ENCODE measurements at regions not wholly inside any gene's neighbourhood (a gene's known extent, or its start where the extent isn't known, plus 50 kb on each side); places are given as distances from the start of the nearest gene placed in this dataset.

DNA sequence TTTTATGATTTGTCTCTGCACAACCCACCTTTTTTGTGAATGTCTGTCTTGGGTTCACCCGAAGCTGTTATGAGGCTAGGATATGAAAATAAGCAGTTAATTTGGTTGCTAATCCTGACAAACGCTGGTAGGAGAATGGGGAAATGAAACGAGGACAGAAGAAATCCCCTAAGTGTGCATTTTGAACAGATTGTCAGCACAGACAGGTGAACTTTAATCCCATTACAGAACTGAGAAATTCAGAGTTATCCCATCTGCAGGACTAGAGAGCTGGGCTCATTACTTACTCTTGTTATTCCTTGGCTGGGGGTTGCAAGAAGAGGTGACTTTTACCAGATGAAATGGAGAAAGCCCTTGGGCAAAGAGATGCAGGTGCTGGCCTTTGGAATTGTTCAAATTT, 123.3 kb upstream of the NYAP2 start:
- intact Hi-C loops (cut with micrococcal nuclease; ENCODE audit: unreplicated experiment) = no loop called here
- POLR2A ChIA-PET = no interaction called here

DNA sequence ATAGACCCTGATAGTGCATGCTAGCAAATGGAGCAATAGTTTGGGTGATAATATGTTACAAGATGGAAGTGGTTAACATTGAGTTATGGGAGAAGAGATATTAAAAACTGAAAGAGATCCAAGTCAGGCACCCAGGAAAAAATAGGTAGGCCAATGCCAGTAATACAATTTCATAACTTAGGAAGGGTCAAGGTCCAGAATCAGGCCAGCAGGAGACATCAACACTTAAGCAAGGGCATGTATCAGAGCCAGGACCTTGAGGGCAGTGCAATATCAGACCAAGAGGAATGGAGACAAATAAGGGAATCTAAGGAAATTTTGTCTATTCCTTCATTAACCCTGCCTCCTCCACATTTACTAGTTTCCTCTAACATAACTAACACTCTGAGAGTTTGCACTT, 124.1 kb upstream of the NYAP2 start:
- in situ Hi-C loops (cut with HindIII; ENCODE audit: low pct_unique_long_range_greater_than_20kb, low sequenced_read_pairs) = no loop called here
- ChIA-PET CTCF (no interaction called here), POLR2A (no interaction called here)
- Histone ChIP-seq H3K27me3 (ENCODE audit: control insufficient read depth, insufficient read depth, low read length) (no peaks in the 10 kb centered on the region), H3K9me3 (ENCODE audit: control insufficient read depth, insufficient read depth, low read depth, low read length) (no peaks in the 10 kb centered on the region; the same call in 1 of the 2 replicates), H3K27ac (ENCODE audit: low read length) (no peak overlapping the region), H3K36me3 (ENCODE audit: control insufficient read depth, insufficient read depth, low read length) (no peaks in the 10 kb centered on the region), H3K4me3 (ENCODE audit: low read depth in 2 of 2, low read length in 2 of 2) (no peak overlapping the region), H3K4me1 (ENCODE audit: control insufficient read depth, insufficient read depth, low read length) (no peaks in the 10 kb centered on the region)
- no peak for ATAC-seq
- intact Hi-C loops (cut with micrococcal nuclease; ENCODE audit: unreplicated experiment) = no loop called here
- TF ChIP-seq POLR2AphosphoS5 (IDR thresholded peaks at IDR 0.05; ENCODE audit: low read depth, low read length) (no peak), TCF7L2 (IDR thresholded peaks at IDR 0.05; ENCODE audit: low read depth, low read length) (no peak), SIN3A (IDR thresholded peaks at IDR 0.05; ENCODE audit: borderline replicate concordance, insufficient read depth, low read depth, low read length) (no peak)
- TF ChIP-seq, protein P1, sequence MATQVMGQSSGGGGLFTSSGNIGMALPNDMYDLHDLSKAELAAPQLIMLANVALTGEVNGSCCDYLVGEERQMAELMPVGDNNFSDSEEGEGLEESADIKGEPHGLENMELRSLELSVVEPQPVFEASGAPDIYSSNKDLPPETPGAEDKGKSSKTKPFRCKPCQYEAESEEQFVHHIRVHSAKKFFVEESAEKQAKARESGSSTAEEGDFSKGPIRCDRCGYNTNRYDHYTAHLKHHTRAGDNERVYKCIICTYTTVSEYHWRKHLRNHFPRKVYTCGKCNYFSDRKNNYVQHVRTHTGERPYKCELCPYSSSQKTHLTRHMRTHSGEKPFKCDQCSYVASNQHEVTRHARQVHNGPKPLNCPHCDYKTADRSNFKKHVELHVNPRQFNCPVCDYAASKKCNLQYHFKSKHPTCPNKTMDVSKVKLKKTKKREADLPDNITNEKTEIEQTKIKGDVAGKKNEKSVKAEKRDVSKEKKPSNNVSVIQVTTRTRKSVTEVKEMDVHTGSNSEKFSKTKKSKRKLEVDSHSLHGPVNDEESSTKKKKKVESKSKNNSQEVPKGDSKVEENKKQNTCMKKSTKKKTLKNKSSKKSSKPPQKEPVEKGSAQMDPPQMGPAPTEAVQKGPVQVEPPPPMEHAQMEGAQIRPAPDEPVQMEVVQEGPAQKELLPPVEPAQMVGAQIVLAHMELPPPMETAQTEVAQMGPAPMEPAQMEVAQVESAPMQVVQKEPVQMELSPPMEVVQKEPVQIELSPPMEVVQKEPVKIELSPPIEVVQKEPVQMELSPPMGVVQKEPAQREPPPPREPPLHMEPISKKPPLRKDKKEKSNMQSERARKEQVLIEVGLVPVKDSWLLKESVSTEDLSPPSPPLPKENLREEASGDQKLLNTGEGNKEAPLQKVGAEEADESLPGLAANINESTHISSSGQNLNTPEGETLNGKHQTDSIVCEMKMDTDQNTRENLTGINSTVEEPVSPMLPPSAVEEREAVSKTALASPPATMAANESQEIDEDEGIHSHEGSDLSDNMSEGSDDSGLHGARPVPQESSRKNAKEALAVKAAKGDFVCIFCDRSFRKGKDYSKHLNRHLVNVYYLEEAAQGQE (IDR thresholded peaks at IDR 0.05; ENCODE audit: insufficient read depth in 1 of 2, low read depth in 2 of 2, low read length in 1 of 2) = no peak
- TF ChIP-seq, protein P2, sequence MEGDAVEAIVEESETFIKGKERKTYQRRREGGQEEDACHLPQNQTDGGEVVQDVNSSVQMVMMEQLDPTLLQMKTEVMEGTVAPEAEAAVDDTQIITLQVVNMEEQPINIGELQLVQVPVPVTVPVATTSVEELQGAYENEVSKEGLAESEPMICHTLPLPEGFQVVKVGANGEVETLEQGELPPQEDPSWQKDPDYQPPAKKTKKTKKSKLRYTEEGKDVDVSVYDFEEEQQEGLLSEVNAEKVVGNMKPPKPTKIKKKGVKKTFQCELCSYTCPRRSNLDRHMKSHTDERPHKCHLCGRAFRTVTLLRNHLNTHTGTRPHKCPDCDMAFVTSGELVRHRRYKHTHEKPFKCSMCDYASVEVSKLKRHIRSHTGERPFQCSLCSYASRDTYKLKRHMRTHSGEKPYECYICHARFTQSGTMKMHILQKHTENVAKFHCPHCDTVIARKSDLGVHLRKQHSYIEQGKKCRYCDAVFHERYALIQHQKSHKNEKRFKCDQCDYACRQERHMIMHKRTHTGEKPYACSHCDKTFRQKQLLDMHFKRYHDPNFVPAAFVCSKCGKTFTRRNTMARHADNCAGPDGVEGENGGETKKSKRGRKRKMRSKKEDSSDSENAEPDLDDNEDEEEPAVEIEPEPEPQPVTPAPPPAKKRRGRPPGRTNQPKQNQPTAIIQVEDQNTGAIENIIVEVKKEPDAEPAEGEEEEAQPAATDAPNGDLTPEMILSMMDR (IDR thresholded peaks at IDR 0.05) = no peak
- BruUV-seq (replicated peaks) = no TSS peak
- DNase-seq (ENCODE audit: low read depth, low spot score) = no peak

More for the DNA sequence above, 123.3 kb upstream of the NYAP2 start:
- TF ChIP-seq, protein P1 (IDR thresholded peaks at IDR 0.05; ENCODE audit: insufficient read depth in 1 of 2, low read depth in 2 of 2, low read length in 1 of 2) = no peak
- TF ChIP-seq, protein P2 (IDR thresholded peaks at IDR 0.05) = no peak
- TF ChIP-seq POLR2AphosphoS5 (IDR thresholded peaks at IDR 0.05; ENCODE audit: low read depth, low read length) = no peak
- TF ChIP-seq TCF7L2 (IDR thresholded peaks at IDR 0.05; ENCODE audit: low read depth, low read length) = no peak
- no peak for TF ChIP-seq SIN3A (IDR thresholded peaks at IDR 0.05; ENCODE audit: borderline replicate concordance, insufficient read depth, low read depth, low read length)
- ATAC-seq = no peak
- Histone ChIP-seq H3K36me3 (ENCODE audit: control insufficient read depth, insufficient read depth, low read length) (no peaks in the 10 kb centered on the region), H3K27ac (ENCODE audit: low read length) (no peak overlapping the region), H3K9me3 (ENCODE audit: control insufficient read depth, insufficient read depth, low read depth, low read length) (no peaks in the 10 kb centered on the region; the same call in 1 of the 2 replicates), H3K27me3 (ENCODE audit: control insufficient read depth, insufficient read depth, low read length) (no peaks in the 10 kb centered on the region), H3K4me3 (ENCODE audit: low read depth in 2 of 2, low read length in 2 of 2) (no peak overlapping the region), H3K4me1 (ENCODE audit: control insufficient read depth, insufficient read depth, low read length) (no peaks in the 10 kb centered on the region)
- no TSS peak for BruUV-seq (replicated peaks)
- CTCF ChIA-PET = no interaction called here
- no peak for DNase-seq (ENCODE audit: low read depth, low spot score)
- in situ Hi-C loops (cut with HindIII; ENCODE audit: low pct_unique_long_range_greater_than_20kb, low sequenced_read_pairs) = no loop called here

All from Panc1 (cell line).